KMS-11 (cell line): ENCODE measurements at regions not wholly inside any gene's neighbourhood (a gene's known extent, or its start where the extent isn't known, plus 50 kb on each side); places are given as distances from the start of the nearest gene placed in this dataset.
"Not testable (repeated sequence)": the region's sequence is repeated elsewhere in the genome, so short reads cannot be mapped to it uniquely, and the experiment has no call there.

ENCODE experiments used
- H2AFZ ChIP-seq: fragments of 200-600 bp; sonication (generic); 2 replicates; pipeline ENCODE4 v1.6.1; 2016; ENCODE audit warnings: antibody characterized with exemption, mixed run types, low read depth
- H3K27ac ChIP-seq: fragments of 200-600 bp; sonication (generic); 2 replicates; pipeline ENCODE4 v1.6.1; 2016; ENCODE audit warnings: mild to moderate bottlenecking, mixed run types
- H3K27me3 ChIP-seq: fragments of 200-600 bp; sonication (generic); 2 replicates; pipeline ENCODE4 v1.6.1; 2017; ENCODE audit warnings: mild to moderate bottlenecking, low read depth, mixed run types, moderate library complexity; ENCODE audit not compliant: insufficient read depth
- H3K36me3 ChIP-seq: fragments of 200-600 bp; sonication (generic); 2 replicates; pipeline ENCODE4 v1.6.1; 2017; ENCODE audit warnings: mild to moderate bottlenecking, mixed run types; ENCODE audit not compliant: insufficient read depth
- H3K4me1 ChIP-seq: fragments of 200-600 bp; sonication (generic); 2 replicates; pipeline ENCODE4 v1.6.1; 2016; ENCODE audit warnings: mild to moderate bottlenecking, low read depth, mixed run types; ENCODE audit not compliant: poor library complexity, severe bottlenecking
- H3K4me2 ChIP-seq: fragments of 200-600 bp; sonication (generic); 2 replicates; pipeline ENCODE4 v1.7.0; 2016; ENCODE audit warnings: mild to moderate bottlenecking, mixed run types
- H3K4me3 ChIP-seq: fragments of 200-600 bp; sonication (generic); IDR thresholded peaks from 2 replicates; pipeline ENCODE4 v1.6.1; 2017; ENCODE audit warnings: low read depth, low read length, mixed read lengths; ENCODE audit not compliant: insufficient read depth
- H3K79me2 ChIP-seq: fragments of 200-600 bp; sonication (generic); 2 replicates; pipeline ENCODE4 v1.6.1; 2016; ENCODE audit warnings: low read depth, mixed run types; ENCODE audit not compliant: insufficient read depth
- H3K9ac ChIP-seq: fragments of 200-600 bp; sonication (generic); 2 replicates; pipeline ENCODE4 v1.6.1; 2016; ENCODE audit warnings: mild to moderate bottlenecking, mixed run types
- H4K20me1 ChIP-seq: fragments of 200-600 bp; sonication (generic); 2 replicates; pipeline ENCODE4 v1.6.1; 2016; ENCODE audit warnings: mild to moderate bottlenecking, mixed run types; ENCODE audit not compliant: insufficient read depth

DNA sequence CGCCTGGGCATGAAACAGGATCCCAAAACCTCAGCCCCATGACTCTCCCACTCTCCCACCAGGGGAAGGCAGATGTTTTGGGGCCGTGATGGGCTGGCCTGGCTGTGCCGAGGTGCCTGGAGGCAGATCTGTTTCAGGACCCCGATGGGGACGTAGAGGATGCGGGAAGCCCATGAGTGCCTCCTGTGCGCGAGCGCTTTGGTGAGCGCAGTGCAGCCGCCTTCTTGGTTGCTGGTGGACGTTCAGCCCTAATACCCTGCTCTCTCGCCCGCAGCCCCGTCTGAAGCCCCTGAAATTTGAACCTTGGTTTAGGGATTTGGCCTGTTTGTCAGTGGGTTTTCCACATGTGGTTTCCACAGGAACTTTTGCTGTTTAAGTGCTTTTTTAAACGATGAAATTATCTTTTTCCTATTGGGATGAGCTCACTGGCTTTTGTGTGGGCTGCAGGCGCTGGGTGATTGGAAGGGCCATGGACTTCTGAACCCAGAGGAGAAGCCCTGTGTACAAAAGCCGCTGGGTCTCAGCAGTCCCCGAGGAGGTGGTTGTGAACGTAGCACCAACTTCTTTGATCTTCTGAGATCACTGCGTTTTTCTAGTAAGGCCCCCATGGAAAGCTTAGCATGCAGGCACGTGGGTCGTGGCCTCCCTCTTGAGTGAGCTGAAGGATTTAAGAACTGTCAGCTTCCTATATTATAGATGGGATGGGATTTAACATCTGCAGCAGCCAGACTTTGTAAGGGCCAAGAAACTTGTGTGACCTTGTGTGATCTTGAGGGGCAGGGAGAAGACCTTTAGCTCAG, 148.9 kb upstream of the ZNF469 start:
- not testable (repeated sequence) for H3K79me2 ChIP-seq, H3K4me2 ChIP-seq, H3K4me1 ChIP-seq, H3K27ac ChIP-seq, H3K9ac ChIP-seq, H4K20me1 ChIP-seq, H2AFZ ChIP-seq, H3K4me3 ChIP-seq, H3K36me3 ChIP-seq
- H3K27me3 ChIP-seq: peaks cover 40% of the 10 kb centered on the region

DNA sequence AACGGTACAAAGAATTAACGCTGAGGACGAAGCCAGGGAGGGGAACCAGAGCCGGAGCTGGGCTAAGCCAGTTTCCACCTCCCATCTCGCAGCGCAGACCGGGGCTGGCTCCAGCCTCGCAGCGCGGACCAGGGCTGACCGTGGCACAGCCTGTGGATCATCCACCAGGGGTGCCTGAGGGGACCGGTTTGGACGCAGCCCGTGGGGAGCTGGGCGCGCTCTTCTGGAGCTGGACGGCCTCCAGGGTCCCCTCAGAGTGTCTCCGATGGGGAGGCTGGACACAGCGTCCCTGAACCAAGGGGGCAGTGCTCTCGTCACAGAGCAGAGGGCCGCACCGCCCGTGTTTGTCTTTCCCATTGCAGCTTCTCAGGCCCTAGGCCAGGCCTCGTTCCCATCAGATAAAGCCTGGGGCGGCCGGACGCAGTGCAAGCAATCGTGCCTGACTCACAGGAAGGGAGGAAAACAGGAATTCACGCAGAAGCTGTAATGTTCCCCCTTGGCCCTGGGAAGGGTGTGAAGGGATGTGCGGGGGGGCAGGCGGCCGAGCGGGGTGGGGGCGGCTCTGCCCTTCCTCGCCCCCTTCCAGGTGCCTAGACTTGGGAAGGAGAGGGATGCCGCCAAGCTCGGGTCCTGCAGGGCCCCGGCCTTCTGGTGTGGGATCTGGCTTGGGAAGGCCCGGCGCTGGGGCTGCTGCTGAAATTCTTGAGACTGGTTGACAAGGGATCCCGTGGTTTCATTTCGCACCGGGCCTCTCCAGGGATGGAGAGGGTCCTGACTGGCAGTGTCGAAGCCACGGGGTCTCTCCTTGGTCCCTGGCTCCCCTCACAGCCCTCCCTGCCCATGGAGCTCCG, 148.1 kb upstream of the ZNF469 start:
- H3K27ac ChIP-seq, H3K4me3 ChIP-seq, H3K79me2 ChIP-seq, H4K20me1 ChIP-seq, H3K9ac ChIP-seq, H3K36me3 ChIP-seq, H2AFZ ChIP-seq, H3K4me2 ChIP-seq, H3K4me1 ChIP-seq: not testable (repeated sequence)
- H3K27me3 ChIP-seq: peaks cover 40% of the 10 kb centered on the region

DNA sequence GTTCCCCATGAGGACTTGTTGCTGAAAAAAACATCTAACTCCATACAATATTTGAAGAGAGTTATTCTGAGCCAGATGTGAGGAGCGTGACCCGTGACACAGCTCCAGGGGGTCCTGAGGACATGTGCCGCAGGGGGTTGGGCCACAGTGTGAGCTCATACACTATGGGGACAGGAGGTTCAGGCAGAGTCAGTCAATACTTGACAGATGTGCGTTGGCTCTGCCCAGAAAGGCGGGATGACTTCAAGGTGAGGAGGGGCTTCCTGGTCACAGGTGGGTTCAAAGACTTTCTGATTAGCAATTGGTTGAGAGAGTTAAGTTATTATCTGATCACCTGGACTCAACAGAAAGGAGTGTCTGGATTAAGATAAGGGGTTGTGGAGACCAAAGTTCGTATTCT, 147.1 kb upstream of the ZNF469 start:
- not testable (repeated sequence) for H3K4me2 ChIP-seq, H3K4me1 ChIP-seq, H3K79me2 ChIP-seq, H3K36me3 ChIP-seq, H3K27ac ChIP-seq, H3K9ac ChIP-seq, H4K20me1 ChIP-seq, H2AFZ ChIP-seq, H3K4me3 ChIP-seq
- H3K27me3 ChIP-seq: peaks cover 42% of the 10 kb centered on the region

DNA sequence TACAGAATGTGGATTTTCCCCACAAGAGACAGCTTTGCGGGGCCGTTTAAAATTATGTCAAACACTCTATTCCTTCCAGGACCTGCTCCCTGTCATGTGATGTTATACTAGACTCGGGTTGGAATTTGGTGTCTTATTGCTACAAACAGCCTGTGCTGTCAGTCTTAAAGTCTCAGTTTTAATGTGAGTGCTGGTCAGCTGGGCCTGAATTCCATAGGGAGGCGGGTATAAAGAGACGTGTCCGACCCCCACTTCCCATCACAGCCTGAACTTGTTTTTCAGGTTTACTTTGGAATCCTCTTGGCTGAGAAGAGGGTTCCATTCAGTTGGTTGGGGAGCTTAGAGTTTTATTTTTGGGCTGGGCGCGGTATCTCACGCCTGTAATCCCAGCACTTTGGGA, 146.5 kb upstream of the ZNF469 start:
- H3K27ac ChIP-seq, H3K79me2 ChIP-seq, H3K36me3 ChIP-seq, H2AFZ ChIP-seq, H3K9ac ChIP-seq, H3K4me2 ChIP-seq, H3K4me3 ChIP-seq, H4K20me1 ChIP-seq, H3K4me1 ChIP-seq: not testable (repeated sequence)
- H3K27me3 ChIP-seq: peaks cover 47% of the 10 kb centered on the region

DNA sequence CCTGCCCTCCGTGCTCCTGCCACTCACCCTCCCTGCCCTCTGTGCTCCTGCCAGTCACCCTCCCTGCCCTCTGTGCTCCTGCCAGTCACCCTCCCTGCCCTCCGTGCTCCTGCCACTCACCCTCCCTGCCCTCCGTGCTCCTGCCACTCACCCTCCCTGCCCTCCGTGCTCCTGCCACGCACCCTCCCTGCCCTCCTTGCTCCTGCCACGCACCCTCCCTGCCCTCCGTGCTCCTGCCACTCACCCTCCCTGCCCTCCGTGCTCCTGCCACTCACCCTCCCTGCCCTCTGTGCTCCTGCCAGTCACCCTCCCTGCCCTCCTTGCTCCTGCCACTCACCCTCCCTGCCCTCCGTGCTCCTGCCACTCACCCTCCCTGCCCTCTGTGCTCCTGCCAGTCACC, 145.4 kb upstream of the ZNF469 start:
- H3K4me2 ChIP-seq, H3K36me3 ChIP-seq, H3K4me1 ChIP-seq, H3K27ac ChIP-seq, H2AFZ ChIP-seq, H4K20me1 ChIP-seq, H3K4me3 ChIP-seq, H3K79me2 ChIP-seq, H3K9ac ChIP-seq: not testable (repeated sequence)
- H3K27me3 ChIP-seq: peaks cover 47% of the 10 kb centered on the region

DNA sequence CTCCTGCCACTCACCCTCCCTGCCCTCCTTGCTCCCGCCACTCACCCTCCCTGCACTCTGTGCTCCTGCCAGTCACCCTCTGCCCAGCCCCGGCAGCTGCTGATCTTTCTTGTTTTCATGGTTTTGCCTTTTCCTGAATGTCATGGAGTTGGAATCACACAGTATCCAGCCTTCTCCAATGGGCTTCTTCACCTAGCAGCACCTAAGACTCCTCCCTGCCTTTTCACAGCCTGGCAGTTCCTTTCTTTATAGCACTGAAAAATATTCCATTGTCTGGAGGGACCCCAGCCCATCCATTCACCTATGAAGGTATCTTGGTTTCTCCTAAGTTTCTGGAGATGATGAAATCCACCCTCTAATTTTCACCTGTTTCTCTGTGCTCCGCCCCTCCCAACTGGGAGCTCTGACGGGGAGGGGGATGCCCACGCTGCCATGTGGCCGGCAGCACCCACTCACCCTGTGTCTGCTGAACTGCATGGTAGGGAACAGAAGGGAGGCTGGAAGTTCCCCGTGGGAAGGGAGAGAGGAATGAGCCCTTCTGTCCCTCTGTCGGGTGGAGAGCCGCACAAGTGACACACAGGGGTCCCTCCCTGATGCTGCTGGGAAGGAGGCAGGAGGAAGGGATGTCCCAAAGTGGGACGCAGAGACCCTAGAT, 144.9 kb upstream of the ZNF469 start:
- not testable (repeated sequence) for H4K20me1 ChIP-seq, H3K4me3 ChIP-seq, H3K4me2 ChIP-seq, H2AFZ ChIP-seq, H3K9ac ChIP-seq, H3K36me3 ChIP-seq, H3K79me2 ChIP-seq, H3K4me1 ChIP-seq, H3K27ac ChIP-seq
- H3K27me3 ChIP-seq: peaks cover 45% of the 10 kb centered on the region

DNA sequence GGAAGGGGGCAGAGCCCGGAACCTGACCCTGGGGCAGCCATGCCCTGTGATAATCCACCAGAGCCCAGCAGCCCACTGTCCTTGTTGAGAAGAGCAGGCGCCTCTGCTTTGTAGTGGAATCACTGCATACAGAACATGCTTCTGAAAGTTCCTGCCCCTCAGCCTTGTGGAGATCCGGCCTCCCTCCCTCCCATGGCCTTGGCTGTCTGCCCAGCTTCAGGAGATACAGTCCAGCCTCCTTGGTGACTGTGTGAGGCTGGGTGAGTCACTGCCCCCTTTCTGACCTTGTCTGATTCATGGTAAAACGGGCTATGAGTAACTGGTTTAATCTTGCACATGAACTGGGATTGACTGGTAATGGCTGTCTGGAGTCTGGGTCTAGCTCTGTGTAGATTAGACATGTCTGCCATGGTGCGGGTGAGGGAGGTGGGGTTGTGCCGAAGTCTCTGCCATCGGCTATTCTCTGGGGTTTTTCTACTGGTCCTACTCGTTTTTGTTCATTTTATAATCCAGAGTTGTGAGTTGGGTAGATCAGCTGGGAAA, 144.0 kb upstream of the ZNF469 start:
- not testable (repeated sequence) for H3K36me3 ChIP-seq, H4K20me1 ChIP-seq, H2AFZ ChIP-seq, H3K79me2 ChIP-seq, H3K9ac ChIP-seq, H3K27ac ChIP-seq, H3K4me1 ChIP-seq, H3K4me3 ChIP-seq, H3K4me2 ChIP-seq
- H3K27me3 ChIP-seq: peaks cover 44% of the 10 kb centered on the region

DNA sequence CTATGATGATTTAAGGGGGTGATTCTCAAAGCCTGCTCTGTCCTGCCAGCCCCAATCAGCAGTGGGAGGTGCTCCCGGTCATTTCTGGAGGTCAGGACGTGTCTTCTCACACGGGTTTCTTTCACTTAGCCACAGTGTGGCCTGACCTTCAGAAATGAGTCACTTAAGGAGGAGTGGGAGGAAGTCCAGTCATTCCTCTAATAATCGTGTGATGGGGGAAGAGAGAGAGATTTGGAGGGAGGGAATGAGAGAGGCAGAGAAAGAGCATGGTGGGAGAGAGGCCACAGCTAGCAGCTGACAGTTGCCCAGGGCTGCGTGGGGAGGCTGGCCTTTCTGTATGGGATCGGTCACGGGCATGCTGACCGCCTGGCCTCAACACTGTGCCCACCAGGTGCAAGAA, 142.6 kb upstream of the ZNF469 start:
- not testable (repeated sequence) for H4K20me1 ChIP-seq, H3K4me3 ChIP-seq, H3K4me2 ChIP-seq, H3K4me1 ChIP-seq, H3K79me2 ChIP-seq, H3K36me3 ChIP-seq, H2AFZ ChIP-seq, H3K27ac ChIP-seq, H3K9ac ChIP-seq
- H3K27me3 ChIP-seq: peaks cover 34% of the 10 kb centered on the region

DNA sequence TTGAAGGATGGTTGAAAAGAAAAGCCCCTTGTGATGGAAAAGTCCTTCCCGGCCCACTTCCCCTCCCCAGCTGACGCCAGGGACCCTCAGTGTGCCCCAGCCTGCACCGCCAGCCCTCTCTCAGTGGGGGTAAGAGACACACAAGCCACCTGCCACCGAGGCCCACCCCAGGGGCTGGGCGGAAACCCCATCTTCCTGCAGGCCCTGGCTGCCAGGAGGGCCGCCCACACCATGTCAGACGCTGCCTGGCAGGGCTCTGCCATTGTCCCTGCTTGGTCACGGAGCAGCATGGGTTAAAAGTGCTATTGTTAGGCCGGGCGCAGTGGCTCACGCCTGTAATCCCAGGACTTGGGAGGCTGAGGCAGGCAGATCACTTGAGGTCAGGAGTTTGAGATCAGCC, 142.0 kb upstream of the ZNF469 start:
- H3K4me3 ChIP-seq, H3K4me2 ChIP-seq, H3K9ac ChIP-seq, H3K4me1 ChIP-seq, H3K36me3 ChIP-seq, H4K20me1 ChIP-seq, H3K79me2 ChIP-seq, H3K27ac ChIP-seq, H2AFZ ChIP-seq: not testable (repeated sequence)
- peaks cover 28% of the 10 kb centered on the region for H3K27me3 ChIP-seq
